OCI-LY7 (cell line): ENCODE measurements at regions not wholly inside any gene's neighbourhood (a gene's known extent, or its start where the extent isn't known, plus 50 kb on each side); places are given as distances from the start of the nearest gene placed in this dataset.

Experiments
- BruUV-seq: library from RNA; stranded (reverse); fragments of 400-500 nt; replicated peaks from 2 replicates; lab custom pipeline; 2021; lab: Mats Ljungman, UMichigan
- CTCF ChIA-PET: fragments of 300-600 bp; sonication (Branson Sonifier 250); formaldehyde crosslinking; loops from one replicate; lab custom pipeline; 2022; ENCODE audit warnings: antibody characterized with exemption; ENCODE audit not compliant: unreplicated experiment; lab: Charles Lee
- POLR2A ChIA-PET: fragments of 300-600 bp; sonication (Branson Sonifier 250); formaldehyde crosslinking; loops from one replicate; lab custom pipeline; 2022; ENCODE audit warnings: antibody characterized with exemption; lab: Charles Lee
- DNase-seq: peaks from one replicate; pipeline ENCODE4 v3.0.0-alpha.2; 2015; ENCODE audit warnings: low spot score
- H2AFZ ChIP-seq: fragments of 200-600 bp; sonication (generic), shearing (Covaris generic); 2 replicates; pipeline ENCODE4 v1.6.1; 2014; ENCODE audit warnings: mild to moderate bottlenecking, antibody characterized with exemption, low read length, moderate library complexity
- H3K27ac ChIP-seq: fragments of 200-600 bp; sonication (generic); 2 replicates; pipeline ENCODE4 v1.5.1; 2014; ENCODE audit warnings: mixed run types, low read depth, mild to moderate bottlenecking, moderate library complexity, low read length, inconsistent platforms; ENCODE audit not compliant: poor library complexity, severe bottlenecking
- H3K36me3 ChIP-seq: fragments of 200-600 bp; sonication (generic); 2 replicates; pipeline ENCODE4 v1.6.1; 2014; ENCODE audit warnings: mild to moderate bottlenecking, antibody characterized with exemption, low read length, moderate library complexity, mixed read lengths; ENCODE audit not compliant: insufficient read depth
- H3K4me1 ChIP-seq: fragments of 200-600 bp; sonication (generic); 2 replicates; pipeline ENCODE4 v1.5.1; 2014; ENCODE audit warnings: mild to moderate bottlenecking, low read length; ENCODE audit not compliant: insufficient read depth, poor library complexity, severe bottlenecking
- H3K4me2 ChIP-seq: fragments of 200-600 bp; sonication (generic); 2 replicates; pipeline ENCODE4 v1.6.1; 2014; ENCODE audit warnings: mild to moderate bottlenecking, low read length
- H3K4me3 ChIP-seq: fragments of 200-600 bp; sonication (generic); 2 replicates; pipeline ENCODE4 v1.5.1; 2014; ENCODE audit warnings: mild to moderate bottlenecking, low read depth, low read length; ENCODE audit not compliant: poor library complexity, severe bottlenecking
- H3K79me2 ChIP-seq: fragments of 200-600 bp; sonication (generic); 2 replicates; pipeline ENCODE4 v1.6.1; 2016; ENCODE audit warnings: low read depth, mild to moderate bottlenecking, low read length, moderate library complexity, mixed read lengths; ENCODE audit not compliant: insufficient read depth
- H3K9me2 ChIP-seq: fragments of 200-600 bp; sonication (generic); 2 replicates; pipeline ENCODE4 v1.6.1; 2016; ENCODE audit warnings: mild to moderate bottlenecking, low read length, mixed read lengths; ENCODE audit not compliant: insufficient read depth
- H3K9me3 ChIP-seq: fragments of 200-600 bp; sonication (generic); 2 replicates; pipeline ENCODE4 v1.6.1; 2014; ENCODE audit warnings: mild to moderate bottlenecking, mixed run types, low read length, mixed read lengths
- H4K20me1 ChIP-seq: fragments of 200-600 bp; sonication (generic); 2 replicates; pipeline ENCODE4 v1.6.1; 2014; ENCODE audit warnings: mild to moderate bottlenecking, antibody characterized with exemption, low read length, moderate library complexity, mixed read lengths; ENCODE audit not compliant: insufficient read depth
- EZH2phosphoT487 ChIP-seq: fragments of 200-600 bp; sonication (generic); IDR thresholded peaks from 2 replicates; pipeline ENCODE4 v1.6.1; 2018; ENCODE audit warnings: low read depth, borderline replicate concordance, mild to moderate bottlenecking, mixed run types, antibody characterized with exemption, low read length, moderate library complexity, mixed read lengths
- intact Hi-C: fragments of 100-400 bp; cut with micrococcal nuclease; formaldehyde crosslinking; loops from one replicate; pipeline ENCODE4 v1.10.0; 2022; ENCODE audit not compliant: unreplicated experiment
- TF ChIP-seq, protein P1 (sequence below): fragments of 200-600 bp; sonication (generic); conservative IDR thresholded peaks from 2 replicates; pipeline ENCODE4 v1.5.1; 2014; ENCODE audit warnings: mild to moderate bottlenecking, antibody characterized with exemption, low read length, moderate library complexity, mixed read lengths

DNA sequence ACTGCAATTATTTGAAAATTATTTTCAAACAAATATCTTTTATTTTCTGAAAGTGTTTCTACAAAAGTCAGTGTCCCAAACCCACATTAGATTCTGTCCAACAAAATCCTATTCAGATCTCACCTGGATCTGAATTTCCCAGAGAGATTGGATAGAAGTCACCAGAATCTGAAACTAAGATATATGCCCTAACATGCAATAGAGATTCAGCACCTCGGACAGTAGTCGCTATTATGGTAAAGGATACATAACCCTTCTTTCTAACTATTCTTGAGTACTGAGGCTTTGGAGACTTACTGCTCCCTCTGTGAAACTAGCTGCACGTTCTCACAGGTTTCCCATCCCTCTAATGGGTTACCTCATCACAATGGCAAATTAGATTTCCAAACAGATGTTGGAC is 151.4 kb downstream of the ID4 start:
- DNase-seq: no peak
- no peaks in the 10 kb centered on the region for H3K9me2 ChIP-seq
- no peaks in the 10 kb centered on the region for H3K79me2 ChIP-seq
- no peaks in the 10 kb centered on the region for H3K36me3 ChIP-seq
- H3K4me2 ChIP-seq: no peak overlapping the region
- H3K27ac ChIP-seq: no peak overlapping the region
- no peak overlapping the region for H3K4me3 ChIP-seq
- H3K4me1 ChIP-seq: no peaks in the 10 kb centered on the region
- no peaks in the 10 kb centered on the region for H4K20me1 ChIP-seq
- intact Hi-C loops: no loop called here
- POLR2A ChIA-PET: no interaction called here
- BruUV-seq: no TSS peak
- no peak overlapping the region for H2AFZ ChIP-seq
- no peak for TF ChIP-seq EZH2phosphoT487
- TF ChIP-seq, protein P1, sequence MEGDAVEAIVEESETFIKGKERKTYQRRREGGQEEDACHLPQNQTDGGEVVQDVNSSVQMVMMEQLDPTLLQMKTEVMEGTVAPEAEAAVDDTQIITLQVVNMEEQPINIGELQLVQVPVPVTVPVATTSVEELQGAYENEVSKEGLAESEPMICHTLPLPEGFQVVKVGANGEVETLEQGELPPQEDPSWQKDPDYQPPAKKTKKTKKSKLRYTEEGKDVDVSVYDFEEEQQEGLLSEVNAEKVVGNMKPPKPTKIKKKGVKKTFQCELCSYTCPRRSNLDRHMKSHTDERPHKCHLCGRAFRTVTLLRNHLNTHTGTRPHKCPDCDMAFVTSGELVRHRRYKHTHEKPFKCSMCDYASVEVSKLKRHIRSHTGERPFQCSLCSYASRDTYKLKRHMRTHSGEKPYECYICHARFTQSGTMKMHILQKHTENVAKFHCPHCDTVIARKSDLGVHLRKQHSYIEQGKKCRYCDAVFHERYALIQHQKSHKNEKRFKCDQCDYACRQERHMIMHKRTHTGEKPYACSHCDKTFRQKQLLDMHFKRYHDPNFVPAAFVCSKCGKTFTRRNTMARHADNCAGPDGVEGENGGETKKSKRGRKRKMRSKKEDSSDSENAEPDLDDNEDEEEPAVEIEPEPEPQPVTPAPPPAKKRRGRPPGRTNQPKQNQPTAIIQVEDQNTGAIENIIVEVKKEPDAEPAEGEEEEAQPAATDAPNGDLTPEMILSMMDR: no peak
- CTCF ChIA-PET: no interaction called here
- no peaks in the 10 kb centered on the region for H3K9me3 ChIP-seq

DNA sequence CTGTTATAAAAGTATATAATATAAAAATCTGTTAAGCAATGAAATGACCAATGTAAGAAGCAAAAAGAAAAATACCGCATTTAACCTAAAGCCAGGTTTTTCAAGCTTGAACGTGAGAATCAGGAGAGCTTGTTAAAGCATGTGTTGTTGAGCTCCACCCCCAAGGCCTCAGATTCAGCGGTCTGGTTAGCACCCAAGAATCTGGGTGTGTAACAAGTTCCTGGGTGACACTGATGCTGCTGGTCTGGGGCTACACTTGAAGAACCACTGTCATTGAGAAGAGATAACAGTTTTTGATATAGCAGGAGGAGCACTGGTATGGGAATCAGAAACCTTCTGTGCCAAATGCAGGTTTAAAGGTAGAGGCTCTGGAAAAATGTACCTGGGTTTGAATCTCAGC is 154.0 kb downstream of the ID4 start:
- Histone ChIP-seq H3K4me2 (no peak overlapping the region), H3K4me3 (no peak overlapping the region), H3K79me2 (no peaks in the 10 kb centered on the region), H3K36me3 (no peaks in the 10 kb centered on the region), H4K20me1 (no peaks in the 10 kb centered on the region), H3K9me3 (no peaks in the 10 kb centered on the region), H2AFZ (no peak overlapping the region), H3K27ac (no peak overlapping the region), H3K9me2 (no peaks in the 10 kb centered on the region), H3K4me1 (no peaks in the 10 kb centered on the region)
- POLR2A ChIA-PET: no interaction called here
- CTCF ChIA-PET: no interaction called here
- intact Hi-C loops: no loop called here
- no TSS peak for BruUV-seq
- TF ChIP-seq, protein P1: no peak
- no peak for TF ChIP-seq EZH2phosphoT487
- no peak for DNase-seq

DNA sequence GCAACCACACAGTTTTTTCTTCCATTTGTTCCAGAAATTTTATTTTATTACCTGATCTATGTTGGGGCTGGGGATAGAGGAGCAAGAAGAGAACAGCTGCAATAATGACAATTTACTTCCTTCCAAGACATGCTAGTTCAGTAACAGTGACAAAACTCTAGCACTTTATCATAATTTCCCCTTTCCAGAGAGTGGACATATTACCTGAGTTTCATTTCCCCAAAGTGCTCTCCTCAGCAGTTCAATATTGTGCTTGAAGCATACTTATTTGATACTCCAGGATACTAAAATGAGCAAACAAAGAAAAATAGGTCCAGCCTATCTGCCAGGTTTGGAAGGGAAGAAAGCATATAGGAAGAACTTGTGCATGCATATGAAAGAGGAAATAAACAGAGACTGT is 157.7 kb downstream of the ID4 start:
- intact Hi-C loops: no loop called here
- H3K79me2 ChIP-seq: no peaks in the 10 kb centered on the region
- no peak overlapping the region for H2AFZ ChIP-seq
- no peaks in the 10 kb centered on the region for H4K20me1 ChIP-seq
- H3K4me2 ChIP-seq: no peak overlapping the region
- no peak overlapping the region for H3K27ac ChIP-seq
- no peak for DNase-seq
- no peaks in the 10 kb centered on the region for H3K4me1 ChIP-seq
- H3K4me3 ChIP-seq: no peak overlapping the region
- H3K9me2 ChIP-seq: no peaks in the 10 kb centered on the region
- H3K9me3 ChIP-seq: no peaks in the 10 kb centered on the region; the same call in 1 of the 2 replicates
- BruUV-seq: no TSS peak
- POLR2A ChIA-PET: interaction anchor here (1.0 kb wide), 1 partner anchor 12 kb away, joined by 3 read pairs; no protein-coding TSS in a partner anchor
- no peak for TF ChIP-seq EZH2phosphoT487
- TF ChIP-seq, protein P1: no peak
- CTCF ChIA-PET: interaction anchor here (0.6 kb wide), 1 partner anchor 95 kb away, joined by 3 read pairs; no protein-coding TSS in a partner anchor
- no peaks in the 10 kb centered on the region for H3K36me3 ChIP-seq
